ENCODE measurements at regions not wholly inside any gene's neighbourhood (a gene's known extent, or its start where the extent isn't known, plus 50 kb on each side); places are given as distances from the start of the nearest gene placed in this dataset.

- no peak for TF ChIP-seq EZH2 (IDR thresholded peaks at IDR 0.05)
- TF ChIP-seq POLR2AphosphoS5 (IDR thresholded peaks at IDR 0.05; ENCODE audit: borderline replicate concordance, low read depth, low read length) = no peak
Observed at GRCh38 chr17:22503322-22503899, 811.1 kb downstream of the KCNJ18 start.
